ENCODE measurements at regions not wholly inside any gene's neighbourhood (a gene's known extent, or its start where the extent isn't known, plus 50 kb on each side); places are given as distances from the start of the nearest gene placed in this dataset.

- H3K9ac ChIP-seq (ENCODE audit: extremely low read depth, insufficient read length, low read length): no peak overlapping the region
- no peak overlapping the region for H2BK120ac ChIP-seq (ENCODE audit: low read depth, low read length, poor library complexity, severe bottlenecking)
- H4K5ac ChIP-seq (ENCODE audit: insufficient read length, low read depth, low read length): no peak overlapping the region
- H3T11ph ChIP-seq (ENCODE audit: low read length): no peak overlapping the region
- no peak overlapping the region for H2BK15ac ChIP-seq (ENCODE audit: low read depth, low read length)
- no peak overlapping the region for H3K4ac ChIP-seq (ENCODE audit: low read depth, low read length)
- H3K79me2 ChIP-seq (ENCODE audit: insufficient read depth, low read length): no peaks in the 10 kb centered on the region
- H3K4me1 Mint-ChIP-seq: peaks cover 7 to 12% of the 10 kb centered on the region in 2 experiments
- H3K27ac ChIP-seq (ENCODE audit: insufficient read length, low read depth, low read length): no peak overlapping the region
- H4K91ac ChIP-seq (ENCODE audit: insufficient read length, low read depth, low read length): no peak overlapping the region
- H3K27ac Mint-ChIP-seq: no peak overlapping the region
- H2AK5ac ChIP-seq (ENCODE audit: insufficient read length, low read length): no peak overlapping the region
- TF ChIP-seq CTCF (conservative IDR thresholded peaks at IDR 0.05): no peak
- no peak overlapping the region for H2BK12ac ChIP-seq (ENCODE audit: insufficient read length, low read depth, low read length)
- no peak overlapping the region for H3K4me2 ChIP-seq (ENCODE audit: insufficient read depth, insufficient read length, low read length)
- no peaks in the 10 kb centered on the region for H3K27me3 ChIP-seq (ENCODE audit: insufficient read depth, low read length)
- no peak overlapping the region for H2AFZ ChIP-seq (ENCODE audit: low read length)
- no peaks in the 10 kb centered on the region for H3K23me2 ChIP-seq (ENCODE audit: insufficient read length, low read depth, low read length, poor library complexity, severe bottlenecking)
- H2BK20ac ChIP-seq (ENCODE audit: low read depth, low read length, poor library complexity, severe bottlenecking): no peak overlapping the region
- peaks cover 13 to 24% of the 10 kb centered on the region in 2 experiments for H3K9me3 Mint-ChIP-seq
- no peaks in the 10 kb centered on the region for H3K4me1 ChIP-seq (ENCODE audit: insufficient read depth, low read length)
- DNase-seq: no peak
- H3K14ac ChIP-seq (ENCODE audit: insufficient read depth, low read length): no peak overlapping the region
- peaks cover 6% of the 10 kb centered on the region for H3K27me3 Mint-ChIP-seq (ENCODE audit: low read depth)
- peaks cover 3 to 10% (median 6%) of the 10 kb centered on the region in 3 experiments; a peak in 6 of 7 replicates for H3K36me3 Mint-ChIP-seq (ENCODE audit: insufficient read depth in 1 of 3, low read depth in 3 of 3)
- H3K4me3 Mint-ChIP-seq: no peak overlapping the region
- no peak overlapping the region for H3K18ac ChIP-seq (ENCODE audit: insufficient read length, low read depth, low read length)
- H3K56ac ChIP-seq (ENCODE audit: insufficient read length, low read depth, low read length): no peak overlapping the region
- H3K23ac ChIP-seq (ENCODE audit: insufficient read length, low read depth, low read length): no peak overlapping the region
- no CpG with 5 or more reads among the region's 23 CpGs for WGBS (ENCODE audit: extremely low coverage, insufficient read length, low lambda C conversion rate)
- no peaks in the 10 kb centered on the region for H4K20me1 ChIP-seq (ENCODE audit: control insufficient read depth, insufficient read depth, insufficient read length)
- no peak overlapping the region for H2BK5ac ChIP-seq (ENCODE audit: insufficient read length, low read length)
- H3K9me3 ChIP-seq (ENCODE audit: control insufficient read depth, low read depth, low read length): no peaks in the 10 kb centered on the region
- H3K79me1 ChIP-seq (ENCODE audit: insufficient read depth, low read depth, low read length, poor library complexity, severe bottlenecking): no peaks in the 10 kb centered on the region
- H4K8ac ChIP-seq (replicated peaks; ENCODE audit: insufficient read length, low read depth, low read length): no peak overlapping the region
Measured at GRCh38 chr9:134984372-134985265, 66.9 kb upstream of the FCN1 start.

All from H9 (cell line).